Fibroblast of skin of left biceps (primary cell): ENCODE measurements at regions not wholly inside any gene's neighbourhood (a gene's known extent, or its start where the extent isn't known, plus 50 kb on each side); places are given as distances from the start of the nearest gene placed in this dataset.

Source experiments
- DNase-seq, 2 experiments: peaks; one replicate each; pipeline ENCODE4 v3.0.0-alpha.2; 2013; ENCODE audit warnings: low read depth in 2 of 2

- no peak for DNase-seq
Observed at GRCh38 chr15:53400986-53401385, 358.5 kb downstream of the WDR72 start.

DNA sequence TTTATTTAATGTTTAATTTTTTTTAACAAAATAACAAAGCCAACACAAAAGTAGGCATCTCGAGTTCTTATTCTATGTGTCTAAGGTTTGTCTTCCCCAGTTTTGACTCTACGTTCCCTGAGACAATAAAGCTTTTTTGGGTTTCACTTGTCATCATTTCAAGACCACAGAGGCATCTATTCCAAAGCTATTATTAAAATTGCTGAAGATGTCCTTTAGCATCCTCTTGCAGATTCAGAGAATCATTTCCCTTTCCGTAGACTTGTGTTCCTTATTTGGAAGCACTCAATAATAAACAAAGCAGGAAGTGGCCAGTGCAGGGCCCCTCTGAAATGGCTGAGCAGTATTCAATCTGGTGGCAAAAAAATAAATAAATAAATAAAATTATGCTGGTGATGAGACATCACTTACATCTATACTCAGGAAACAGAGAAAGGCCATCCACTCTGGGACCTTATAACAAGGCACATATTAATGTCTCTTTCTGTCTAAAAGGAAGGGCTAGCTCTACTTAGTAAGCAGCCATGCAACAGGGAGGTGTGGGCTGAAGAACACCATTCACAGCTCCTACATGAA is 362.3 kb downstream of the WDR72 start:
- DNase-seq: no peak

DNA sequence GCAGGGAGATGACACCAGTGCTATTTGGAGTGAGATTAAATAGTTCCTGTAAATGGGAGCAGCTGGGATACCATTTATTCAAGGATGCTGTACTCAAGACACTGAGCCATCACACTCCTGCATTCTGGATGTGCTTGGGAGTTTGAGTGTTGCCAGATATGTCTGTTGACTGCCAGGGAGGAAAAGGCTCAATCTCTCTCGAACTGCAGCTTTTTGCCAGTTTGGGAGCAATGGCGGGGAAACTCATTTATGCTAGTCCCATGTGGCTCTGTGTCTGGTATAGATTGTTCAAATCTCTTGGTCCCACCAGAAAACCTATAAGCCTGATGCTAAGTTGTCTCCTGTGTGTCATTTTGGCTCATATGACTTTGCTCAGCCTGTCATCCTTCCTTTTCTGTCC is 363.6 kb downstream of the WDR72 start:
- DNase-seq: no peak

DNA sequence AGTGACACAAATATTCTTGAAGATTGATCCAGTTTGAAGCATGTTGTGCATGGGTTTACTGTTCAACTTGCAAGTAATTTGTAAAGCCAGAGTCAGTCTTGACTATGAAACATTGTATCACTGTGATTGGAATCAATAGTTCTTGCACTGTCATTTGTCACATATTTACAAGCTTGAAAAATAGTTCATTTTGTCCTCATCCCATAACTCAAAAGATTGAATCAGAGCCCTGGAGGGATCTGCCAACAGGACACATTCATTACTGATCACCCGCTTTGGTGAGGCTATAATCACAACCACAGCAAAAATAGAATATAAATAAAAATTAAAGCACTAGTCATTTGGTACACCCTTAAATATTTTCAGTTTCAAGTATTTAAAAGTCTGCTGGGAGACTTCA is 368.9 kb downstream of the WDR72 start:
- no peak for DNase-seq

DNA sequence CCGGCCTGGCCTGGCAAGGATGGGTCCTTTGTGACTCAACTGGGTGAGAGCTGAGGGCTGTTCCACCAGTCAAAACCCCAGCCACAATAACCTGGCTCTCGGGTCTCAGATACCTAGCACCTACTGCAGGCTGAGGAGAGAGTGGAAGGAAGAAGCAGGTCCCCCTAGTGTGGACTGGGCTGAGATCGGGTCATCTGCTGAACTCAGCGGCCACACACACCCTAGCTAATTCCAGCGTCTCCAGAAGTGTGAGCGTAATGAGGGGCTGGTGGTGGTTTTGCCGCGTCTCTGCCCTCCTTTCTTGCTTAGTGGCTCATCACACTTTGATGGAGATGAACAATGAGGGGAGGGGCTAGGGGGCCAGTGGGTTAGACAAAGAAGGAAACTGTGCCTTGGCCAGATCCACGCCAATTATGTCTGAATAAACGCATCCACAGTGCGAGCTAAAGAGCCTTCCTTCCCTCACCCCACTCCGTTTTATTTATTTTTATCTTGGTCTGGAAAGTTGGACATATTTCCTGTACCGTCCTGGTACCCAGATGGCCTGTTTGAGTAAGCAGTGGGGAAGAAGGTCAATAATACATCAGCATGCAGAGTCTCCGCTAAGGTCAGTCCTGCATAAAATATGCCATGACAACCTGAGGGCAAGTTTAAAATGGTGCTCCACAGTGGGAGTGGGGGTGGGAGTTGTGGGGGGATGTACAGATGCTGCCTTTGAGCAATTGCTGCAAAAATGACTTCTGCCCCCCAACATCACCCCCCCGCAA is 370.0 kb downstream of the WDR72 start:
- DNase-seq: no peak

DNA sequence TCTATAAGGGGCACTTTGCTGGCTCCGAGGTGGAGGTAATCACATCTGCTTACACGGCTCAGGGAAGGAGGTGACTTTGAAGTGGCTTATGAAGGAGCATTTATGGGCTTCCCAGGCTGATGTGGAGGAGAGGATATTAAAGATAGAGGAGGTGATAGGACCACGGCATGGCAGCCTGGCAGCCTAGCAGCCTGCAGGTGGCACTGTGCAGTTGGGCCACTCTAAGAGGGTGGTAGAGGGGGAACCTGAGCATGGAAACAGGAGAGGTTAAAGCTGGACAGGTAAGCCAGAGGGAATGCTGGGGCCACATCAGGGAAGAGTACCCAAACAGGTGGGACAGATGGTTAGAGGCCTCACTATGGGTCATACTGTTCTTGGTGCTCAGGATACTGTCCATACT is 375.0 kb downstream of the WDR72 start:
- no peak for DNase-seq

DNA sequence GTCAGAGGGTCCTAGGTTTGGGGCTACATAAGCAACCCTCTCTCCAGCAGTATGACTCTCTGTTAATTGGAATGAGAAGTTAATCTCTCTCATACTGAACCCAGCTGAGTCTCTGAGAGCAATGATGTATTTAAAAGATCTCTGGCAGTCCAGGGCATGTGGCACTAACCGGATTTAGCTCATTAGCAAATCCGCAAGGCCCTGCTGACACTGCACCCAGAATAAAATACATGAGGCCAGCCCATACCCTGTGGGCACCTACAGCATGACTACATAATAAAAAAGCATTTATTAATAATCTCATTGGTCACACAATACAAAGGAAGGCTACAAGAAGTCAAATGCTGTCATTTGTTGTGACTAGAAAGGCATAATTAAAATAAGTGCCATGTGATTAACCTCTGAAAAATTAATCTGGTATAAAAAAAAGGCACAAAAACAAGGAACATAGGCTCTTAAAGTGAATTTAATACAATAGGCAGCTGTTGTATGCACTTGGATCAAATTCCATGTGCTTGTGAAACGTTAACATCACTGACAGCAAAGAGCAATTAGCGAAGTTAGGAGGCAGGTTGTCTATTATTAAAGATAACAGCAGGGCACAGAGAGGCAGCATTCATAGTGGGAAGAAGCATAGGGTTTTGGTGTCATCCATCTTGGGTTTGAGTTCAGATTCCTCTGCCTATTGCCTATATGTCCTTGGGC is 381.2 kb downstream of the WDR72 start:
- DNase-seq: no peak

DNA sequence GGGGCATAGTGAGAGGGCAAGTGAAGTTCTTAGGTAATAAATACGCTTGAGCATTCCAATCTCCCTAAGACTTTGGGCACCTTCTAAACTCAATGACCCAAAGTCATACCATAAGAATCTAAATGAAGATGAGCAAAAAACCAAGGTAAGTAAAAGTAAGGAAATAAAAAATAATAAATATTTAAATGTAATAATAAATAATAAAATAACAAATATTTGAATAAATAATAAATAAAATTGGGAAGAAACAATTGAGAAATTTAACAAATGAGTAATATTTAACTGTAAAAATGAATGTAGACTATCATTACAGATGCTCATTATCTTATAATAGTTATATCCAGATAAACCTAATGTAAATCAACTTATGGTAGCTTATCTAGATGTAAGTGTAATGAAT is 391.7 kb downstream of the WDR72 start:
- no peak for DNase-seq

- no peak for DNase-seq
Observed at GRCh38 chr15:53360881-53361280, 398.6 kb downstream of the WDR72 start.

- no peak for DNase-seq
Observed at GRCh38 chr15:53359038-53359437, 400.4 kb downstream of the WDR72 start.

GRCh38 chr15:53354874-53355273 is 404.6 kb downstream of the WDR72 start:
- no peak for DNase-seq

- no peak for DNase-seq
Observed at GRCh38 chr15:53351373-53351772, 408.1 kb downstream of the WDR72 start.

DNA sequence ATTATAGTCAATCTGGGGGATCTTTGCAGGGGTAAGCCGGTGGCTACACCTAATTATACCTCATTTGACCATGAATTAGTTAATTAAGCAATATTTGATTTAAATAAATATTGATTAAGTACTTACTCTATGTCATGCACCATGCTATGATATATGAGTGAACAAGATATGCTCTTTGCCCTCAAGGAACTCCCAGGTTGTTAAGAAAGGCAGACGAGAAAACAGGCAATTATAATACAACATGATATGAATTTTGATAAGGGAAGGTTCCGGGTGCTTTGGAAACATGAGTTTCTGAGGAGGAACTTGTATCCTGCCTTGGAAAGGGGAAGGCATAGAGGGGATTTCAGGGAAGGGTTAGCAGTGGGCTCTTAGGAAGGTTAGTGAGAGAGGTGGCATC is 412.9 kb downstream of the WDR72 start:
- DNase-seq: no peak

DNA sequence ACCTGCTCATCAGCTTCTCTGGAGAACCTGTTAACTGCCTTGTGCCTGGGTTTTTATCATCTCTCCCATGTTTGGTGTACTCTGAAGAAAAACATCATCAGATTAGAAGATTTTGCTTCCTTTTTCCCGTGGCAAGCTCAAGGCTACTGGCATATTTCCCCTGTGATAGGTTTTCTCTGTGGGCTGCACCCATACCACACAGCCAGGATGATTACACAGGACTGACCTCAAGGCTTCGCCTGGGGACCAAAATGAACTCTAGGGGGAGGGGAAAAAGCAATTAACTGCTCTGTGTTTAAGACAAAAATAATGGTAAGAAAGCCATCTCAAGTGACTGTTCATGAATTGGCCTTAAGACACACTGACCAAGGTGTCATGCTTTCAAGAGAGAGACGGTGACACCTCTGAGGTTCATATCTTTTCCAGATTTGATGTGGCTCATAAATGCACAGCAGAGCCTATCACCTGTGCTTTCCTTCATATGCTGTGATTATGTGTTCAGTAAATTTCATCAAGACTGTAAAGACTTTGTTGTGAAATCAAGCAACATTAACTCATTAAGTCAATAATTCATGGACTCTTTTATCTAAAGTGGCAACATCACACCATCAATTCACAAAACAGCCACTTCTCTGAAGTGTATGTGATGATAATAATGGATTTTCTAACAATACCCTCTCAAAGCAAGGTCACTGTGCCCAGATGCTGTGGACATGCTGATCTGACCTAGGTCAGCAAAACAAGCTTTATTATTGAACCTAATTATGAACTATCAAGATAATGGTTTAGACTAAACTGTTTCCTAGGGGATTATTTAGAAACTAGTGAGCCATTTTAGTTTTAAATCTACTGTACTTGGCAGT is 427.9 kb downstream of the WDR72 start:
- no peak for DNase-seq

- DNase-seq: no peak
Observed at GRCh38 chr15:53328341-53328740, 431.1 kb downstream of the WDR72 start.

DNA sequence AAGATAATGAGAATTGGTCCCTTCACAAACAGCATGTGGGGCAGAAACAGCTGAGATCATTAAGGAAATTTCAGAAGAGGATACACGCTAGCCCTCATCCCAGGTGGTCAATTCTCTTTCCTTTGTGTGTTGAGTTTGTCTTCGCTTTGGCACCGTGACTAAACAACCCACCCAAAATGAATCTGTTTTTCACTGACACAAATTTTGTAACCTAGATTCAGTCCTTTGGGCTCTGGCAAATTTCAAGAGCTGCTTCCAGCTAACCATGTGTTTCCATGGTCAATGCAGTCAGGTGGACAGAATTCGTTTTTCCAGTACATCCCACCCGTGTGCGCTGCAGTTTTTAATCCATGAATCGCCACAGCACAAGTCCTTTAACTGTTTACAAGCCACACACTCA is 435.4 kb downstream of the WDR72 start:
- DNase-seq: no peak

GRCh38 chr15:53323191-53323590 is 436.3 kb downstream of the WDR72 start:
- DNase-seq: no peak

GRCh38 chr15:53320816-53321215 is 438.6 kb downstream of the WDR72 start:
- DNase-seq: no peak

- no peak for DNase-seq
Observed at GRCh38 chr15:53312707-53313106, 446.8 kb downstream of the WDR72 start.

GRCh38 chr15:53310709-53311108 is 448.8 kb downstream of the WDR72 start:
- DNase-seq: no peak

DNA sequence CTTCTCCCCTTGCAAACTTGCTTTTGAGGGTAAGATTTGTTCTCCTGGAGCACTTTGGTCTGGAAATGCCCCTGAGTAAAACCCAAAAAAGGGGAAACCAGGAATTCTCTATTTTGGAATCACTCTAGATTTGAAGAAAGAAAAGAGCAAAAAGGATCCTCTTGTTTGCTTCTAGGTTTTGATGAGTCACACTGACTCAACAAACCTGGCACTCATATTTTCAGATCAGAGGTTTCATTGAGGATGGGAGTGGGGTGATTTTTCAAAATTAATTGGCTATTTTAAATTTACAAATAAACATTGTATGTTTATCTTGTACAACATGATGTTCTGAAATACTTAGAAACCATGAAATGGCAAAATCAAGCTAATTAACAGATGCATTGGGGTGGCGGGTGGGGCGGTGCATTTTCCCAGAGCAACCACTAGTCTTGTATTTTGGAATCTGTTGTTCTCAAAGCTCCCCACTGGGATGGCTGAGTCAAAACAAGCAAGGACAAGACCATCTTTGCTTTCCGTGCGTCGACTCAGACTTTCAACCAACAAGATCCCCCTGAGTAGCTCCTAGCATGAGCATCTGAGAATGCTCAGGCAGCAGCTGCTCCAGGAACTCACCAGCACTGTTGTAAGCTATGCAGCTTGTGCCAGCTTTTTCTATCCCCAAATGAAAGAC is 451.4 kb downstream of the WDR72 start:
- no peak for DNase-seq

GRCh38 chr15:53305554-53305953 is 453.9 kb downstream of the WDR72 start:
- DNase-seq: no peak
